Subcutaneous abdominal adipose tissue (tissue), 5 donors: ENCODE measurements at regions not wholly inside any gene's neighbourhood (a gene's known extent, or its start where the extent isn't known, plus 50 kb on each side); places are given as distances from the start of the nearest gene placed in this dataset.
"Not testable (repeated sequence)": the region's sequence is repeated elsewhere in the genome, so short reads cannot be mapped to it uniquely, and the experiment has no call there.

Experiments
- H3K27ac ChIP-seq: one replicate; pipeline ENCODE4 v1.7.0; 2013; ENCODE audit warnings: low read depth, mild to moderate bottlenecking, inconsistent platforms, low read length, moderate library complexity
- H3K27me3 ChIP-seq, 5 donors: one replicate each; pipeline ENCODE4 v1.7.0; 2013; ENCODE audit warnings: low read length in 5 of 5, inconsistent platforms in 1 of 5; ENCODE audit not compliant: control insufficient read depth in 5 of 5, insufficient read depth in 4 of 5
- H3K36me3 ChIP-seq, 5 donors: one replicate each; pipeline ENCODE4 v1.7.0; 2013; ENCODE audit warnings: low read length in 5 of 5; ENCODE audit not compliant: control insufficient read depth in 5 of 5, insufficient read depth in 5 of 5
- H3K4me1 ChIP-seq, 5 donors: one replicate each; pipeline ENCODE4 v1.7.0; 2013; ENCODE audit warnings: low read length in 5 of 5, mild to moderate bottlenecking in 3 of 5, moderate library complexity in 1 of 5; ENCODE audit not compliant: control insufficient read depth in 5 of 5, insufficient read depth in 5 of 5
- H3K4me3 ChIP-seq, 5 donors: one replicate each; pipeline ENCODE4 v1.7.0; 2013; ENCODE audit warnings: low read length in 5 of 5, low read depth in 1 of 5
- H3K9ac ChIP-seq, 5 donors: one replicate each; pipeline ENCODE4 v1.7.0; 2013; ENCODE audit warnings: low read length in 5 of 5, mild to moderate bottlenecking in 4 of 5, moderate library complexity in 3 of 5
- H3K9me3 ChIP-seq, 5 donors: one replicate each; pipeline ENCODE4 v1.7.0; 2013; ENCODE audit warnings: low read length in 5 of 5; ENCODE audit not compliant: control insufficient read depth in 5 of 5
- donor health status: healthy.
- donor health status: healthy.
- donor health status: healthy.
- donor health status: healthy.
- donor health status: healthy.

DNA sequence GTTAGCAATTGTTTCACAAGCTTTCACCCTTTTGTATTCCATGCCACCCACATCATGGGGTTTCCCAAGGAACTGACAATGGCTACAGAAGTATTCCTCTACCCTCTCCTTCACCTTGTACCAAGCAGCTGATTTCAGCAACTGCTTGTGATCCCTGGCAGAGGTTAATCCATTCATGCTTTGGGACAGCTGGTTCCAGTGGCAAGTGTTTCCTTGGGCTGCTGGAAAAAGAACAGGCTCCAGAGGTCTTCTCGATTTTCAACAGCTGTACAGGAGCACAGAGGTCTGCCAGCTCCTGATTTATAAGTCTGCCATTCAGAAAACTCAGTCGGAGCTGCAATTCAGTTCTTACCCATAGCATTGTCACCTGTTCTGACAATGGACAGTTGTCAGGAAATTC is 239.2 kb upstream of the CWC22 start:
- no peak overlapping the region for H3K27ac ChIP-seq
- H3K4me1 ChIP-seq, result no peaks in the 10 kb centered on the region
- H3K4me3 ChIP-seq, result no peak overlapping the region
- no peaks in the 10 kb centered on the region for H3K27me3 ChIP-seq
- H3K9me3 ChIP-seq, result no peaks in the 10 kb centered on the region
- H3K36me3 ChIP-seq, result no peaks in the 10 kb centered on the region
- H3K9ac ChIP-seq, result no peak overlapping the region

GRCh38 chr2:180240774-180241173 is 233.7 kb upstream of the CWC22 start:
- Histone ChIP-seq H3K36me3 (no peaks in the 10 kb centered on the region), H3K27me3 (no peaks in the 10 kb centered on the region), H3K4me1 (no peaks in the 10 kb centered on the region), H3K9ac (no peak overlapping the region), H3K27ac (no peak overlapping the region), H3K9me3 (no peaks in the 10 kb centered on the region), H3K4me3 (no peak overlapping the region)

DNA sequence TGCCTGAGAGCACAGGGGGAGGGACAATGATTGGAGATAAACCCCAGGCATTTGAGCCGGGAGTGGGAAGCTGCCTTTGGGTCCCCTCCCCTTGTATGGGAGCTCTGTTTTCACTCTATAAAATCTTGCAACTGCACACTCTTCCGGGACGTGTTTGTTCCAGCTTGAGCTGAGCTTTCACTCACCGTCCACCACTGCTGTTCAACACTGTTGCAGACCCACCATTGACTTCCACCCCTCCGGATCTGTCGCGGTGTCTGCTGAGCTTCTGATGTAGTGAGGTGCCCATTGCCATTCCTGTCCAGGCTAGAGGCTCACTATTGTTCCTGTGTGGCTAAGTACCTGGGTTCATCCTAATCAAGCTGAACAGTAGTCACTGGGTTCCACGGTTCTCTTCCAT is 231.6 kb upstream of the CWC22 start:
- Histone ChIP-seq H3K36me3 (no peaks in the 10 kb centered on the region), H3K9ac (no peak overlapping the region), H3K9me3 (no peaks in the 10 kb centered on the region), H3K27ac (no peak overlapping the region), H3K4me1 (no peaks in the 10 kb centered on the region), H3K27me3 (no peaks in the 10 kb centered on the region), H3K4me3 (no peak overlapping the region)

GRCh38 chr2:180236061-180236460 is 229.0 kb upstream of the CWC22 start:
- H3K4me3 ChIP-seq, H3K9me3 ChIP-seq, H3K27me3 ChIP-seq: not testable (repeated sequence)

DNA sequence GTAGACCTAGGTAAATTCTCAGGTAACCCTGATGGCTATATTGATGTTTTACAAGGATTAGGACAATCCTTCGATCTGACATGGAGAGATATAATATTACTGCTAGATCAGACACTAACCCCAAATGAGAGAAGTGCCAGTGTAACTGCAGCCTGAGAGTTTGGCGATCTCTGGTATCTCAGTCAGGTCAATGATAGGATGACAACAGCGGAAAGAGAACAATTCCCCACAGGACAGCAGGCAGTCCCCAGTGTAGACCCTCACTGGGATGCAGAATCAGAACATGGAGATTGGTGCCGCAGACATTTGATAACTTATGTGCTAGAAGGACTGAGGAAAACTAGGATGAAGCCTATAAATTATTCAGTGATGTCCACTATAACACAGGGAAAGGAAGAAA is 228.4 kb upstream of the CWC22 start:
- H3K4me1 ChIP-seq, H3K9me3 ChIP-seq, H3K27me3 ChIP-seq, H3K9ac ChIP-seq, H3K4me3 ChIP-seq, H3K36me3 ChIP-seq, H3K27ac ChIP-seq: not testable (repeated sequence)

More at GRCh38 chr2:180236061-180236460, 229.0 kb upstream of the CWC22 start:
- not testable (repeated sequence) for H3K9ac ChIP-seq, H3K4me1 ChIP-seq, H3K36me3 ChIP-seq, H3K27ac ChIP-seq

DNA sequence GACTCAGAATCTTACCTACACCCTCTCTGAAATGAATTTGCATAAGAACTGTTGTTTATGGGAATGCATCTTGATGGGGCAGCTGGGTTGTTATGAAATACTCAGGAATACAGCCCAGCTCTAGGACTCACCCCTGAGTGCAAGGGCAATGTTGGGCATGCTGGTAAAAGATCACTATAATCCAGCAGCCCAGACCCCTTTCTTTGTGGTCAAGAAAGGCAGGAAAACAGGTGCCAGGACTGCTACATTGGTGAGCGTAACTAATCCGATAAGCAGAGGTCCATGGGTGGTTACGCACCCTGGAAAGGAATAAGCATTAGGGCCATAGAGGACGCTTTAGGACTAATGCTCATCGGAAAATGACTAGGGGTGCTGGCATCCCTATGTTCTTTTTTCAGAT is 227.9 kb upstream of the CWC22 start:
- not testable (repeated sequence) for H3K9me3 ChIP-seq, H3K27ac ChIP-seq, H3K4me1 ChIP-seq, H3K36me3 ChIP-seq, H3K27me3 ChIP-seq, H3K4me3 ChIP-seq, H3K9ac ChIP-seq

GRCh38 chr2:180231015-180231414 is 223.9 kb upstream of the CWC22 start:
- H3K4me1 ChIP-seq, result peaks cover 0 to 12% (median 0%) of the 10 kb centered on the region in 5 donors
- no peak overlapping the region for H3K27ac ChIP-seq
- no peak overlapping the region for H3K4me3 ChIP-seq
- no peaks in the 10 kb centered on the region for H3K9me3 ChIP-seq
- H3K27me3 ChIP-seq, result no peaks in the 10 kb centered on the region
- no peak overlapping the region for H3K9ac ChIP-seq
- H3K36me3 ChIP-seq, result no peaks in the 10 kb centered on the region

- Histone ChIP-seq H3K4me3 (no peak overlapping the region), H3K27ac (no peak overlapping the region), H3K4me1 (peaks cover 0 to 30% (median 0%) of the 10 kb centered on the region in 5 donors), H3K9me3 (peaks cover 0 to 7% (median 0%) of the 10 kb centered on the region in 5 donors), H3K27me3 (no peaks in the 10 kb centered on the region), H3K36me3 (no peaks in the 10 kb centered on the region), H3K9ac (no peak overlapping the region)
Observed at GRCh38 chr2:180227461-180227860, 220.4 kb upstream of the CWC22 start.

- peaks cover 0 to 31% (median 0%) of the 10 kb centered on the region in 5 donors for H3K4me1 ChIP-seq
- H3K27me3 ChIP-seq, result no peaks in the 10 kb centered on the region
- no peak overlapping the region for H3K27ac ChIP-seq
- peak overlapping the region in 1 of 5 donors; percentile 4 for H3K4me3 ChIP-seq
- H3K9me3 ChIP-seq, result peaks cover 0 to 7% (median 0%) of the 10 kb centered on the region in 5 donors
- no peak overlapping the region for H3K9ac ChIP-seq
- no peaks in the 10 kb centered on the region for H3K36me3 ChIP-seq
Observed at GRCh38 chr2:180225118-180225517, 218.0 kb upstream of the CWC22 start.

DNA sequence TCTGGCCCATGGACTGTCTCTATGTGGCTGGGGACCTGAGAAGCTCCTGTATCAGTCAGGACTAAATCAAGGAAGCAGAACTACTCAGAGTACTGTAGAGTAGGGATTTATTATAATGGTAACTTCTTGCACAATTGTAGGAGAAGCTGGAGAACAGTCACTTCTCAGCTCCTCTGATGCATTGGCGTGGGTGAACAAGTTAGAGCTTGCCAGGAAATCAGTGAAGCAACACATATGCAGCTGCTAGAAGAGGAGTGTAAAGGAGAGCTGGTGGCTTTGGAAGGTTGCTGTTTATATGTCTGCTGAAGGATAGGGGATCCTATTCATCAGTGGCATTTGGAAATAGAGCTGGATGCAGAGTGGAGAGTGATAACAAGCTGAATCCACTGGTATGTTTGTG is 215.5 kb upstream of the CWC22 start:
- Histone ChIP-seq H3K4me1 (peaks cover 0 to 35% (median 0%) of the 10 kb centered on the region in 5 donors), H3K9me3 (peaks cover 0 to 11% (median 2%) of the 10 kb centered on the region in 5 donors), H3K9ac (no peak overlapping the region), H3K27me3 (no peaks in the 10 kb centered on the region), H3K4me3 (no peak overlapping the region), H3K27ac (no peak overlapping the region), H3K36me3 (no peaks in the 10 kb centered on the region)

GRCh38 chr2:180219491-180219890 is 212.4 kb upstream of the CWC22 start:
- H3K27ac ChIP-seq, result no peak overlapping the region
- no peak overlapping the region for H3K4me3 ChIP-seq
- peaks cover 0 to 19% (median 0%) of the 10 kb centered on the region in 5 donors for H3K4me1 ChIP-seq
- H3K27me3 ChIP-seq, result no peaks in the 10 kb centered on the region
- no peaks in the 10 kb centered on the region for H3K36me3 ChIP-seq
- peaks cover 0 to 9% (median 2%) of the 10 kb centered on the region in 5 donors for H3K9me3 ChIP-seq
- H3K9ac ChIP-seq, result no peak overlapping the region
